ENCODE measurements at regions not wholly inside any gene's neighbourhood (a gene's known extent, or its start where the extent isn't known, plus 50 kb on each side); places are given as distances from the start of the nearest gene placed in this dataset.

DNA sequence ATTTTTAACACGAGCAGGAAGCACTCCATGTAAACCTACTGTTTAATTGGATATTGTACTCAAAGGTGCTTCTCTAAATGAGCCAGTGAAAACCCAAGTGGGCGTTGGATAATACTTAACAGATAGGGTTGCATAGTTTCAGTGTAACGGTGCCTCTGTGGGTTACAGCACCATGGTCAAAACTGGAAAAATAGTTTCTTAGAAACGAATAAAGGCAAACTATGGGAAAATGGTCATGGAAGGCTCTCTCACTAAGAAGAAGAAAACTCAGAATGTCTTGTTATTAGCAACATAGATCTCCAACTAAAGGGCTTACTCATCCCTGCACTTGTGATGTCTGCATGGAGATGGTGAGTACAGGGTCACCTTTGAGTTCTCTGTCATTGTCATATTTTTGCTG, 59.1 kb upstream of the NEDD9 start:
- DNase-seq = no peak

DNA sequence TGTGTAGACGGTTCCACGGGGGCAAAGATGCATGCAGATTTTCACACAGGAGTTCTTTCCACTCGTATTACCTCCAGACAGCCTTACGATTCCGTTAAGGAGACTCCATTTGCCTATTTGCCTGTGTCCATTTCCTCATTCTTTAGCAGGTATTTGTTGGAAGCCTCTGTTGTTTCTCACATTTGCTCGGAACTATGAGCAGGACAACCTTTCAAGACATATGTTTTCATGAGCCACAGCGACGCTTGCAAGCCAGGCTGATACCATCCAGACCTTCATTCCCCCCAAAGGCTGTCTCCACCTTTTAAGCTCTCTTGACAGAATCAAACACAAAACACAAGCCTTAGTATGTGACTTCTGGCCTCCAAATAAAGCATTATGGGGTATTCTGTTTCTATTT, 57.6 kb upstream of the NEDD9 start:
- DNase-seq = no peak

DNA sequence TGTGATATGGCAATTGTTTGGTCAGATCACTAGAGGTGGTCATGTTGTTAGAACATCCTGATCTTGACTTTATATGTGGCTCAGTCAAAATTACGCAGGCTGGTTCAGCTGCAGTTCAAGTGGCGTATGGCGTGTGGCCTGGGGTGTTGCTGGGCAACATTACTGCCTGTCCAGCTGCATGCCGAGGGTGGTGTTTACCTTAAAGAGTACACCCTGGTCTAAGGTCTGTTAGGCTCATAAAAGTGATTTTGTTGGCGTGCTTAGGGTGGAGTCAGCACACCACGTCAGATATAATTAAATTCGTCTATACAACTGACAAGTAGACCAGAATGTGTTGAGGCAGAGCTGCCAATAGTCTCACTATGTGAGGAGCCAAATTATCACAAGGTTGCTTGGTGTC, 55.6 kb upstream of the NEDD9 start:
- peak in 2 of 3 experiments; percentile 60 to 86 for DNase-seq

DNA sequence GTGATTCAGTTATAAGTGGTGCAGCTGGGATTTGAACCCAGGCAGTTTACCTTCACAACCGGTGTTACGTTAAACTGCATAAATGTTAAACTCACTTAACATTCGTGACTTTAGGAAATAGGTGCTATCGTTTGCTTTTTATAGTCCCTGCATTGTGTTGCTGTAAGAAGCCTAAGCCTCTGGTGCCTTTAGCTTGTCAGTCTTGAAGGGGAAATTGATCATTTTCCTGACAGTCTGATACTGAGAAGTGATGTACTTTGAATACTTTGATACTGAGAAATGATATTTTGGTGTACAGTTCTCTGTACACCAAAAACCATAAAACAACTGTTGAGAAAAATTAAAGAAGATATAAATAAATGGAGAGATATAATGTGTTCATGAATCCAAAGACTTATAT, 52.5 kb upstream of the NEDD9 start:
- DNase-seq = no peak

DNA sequence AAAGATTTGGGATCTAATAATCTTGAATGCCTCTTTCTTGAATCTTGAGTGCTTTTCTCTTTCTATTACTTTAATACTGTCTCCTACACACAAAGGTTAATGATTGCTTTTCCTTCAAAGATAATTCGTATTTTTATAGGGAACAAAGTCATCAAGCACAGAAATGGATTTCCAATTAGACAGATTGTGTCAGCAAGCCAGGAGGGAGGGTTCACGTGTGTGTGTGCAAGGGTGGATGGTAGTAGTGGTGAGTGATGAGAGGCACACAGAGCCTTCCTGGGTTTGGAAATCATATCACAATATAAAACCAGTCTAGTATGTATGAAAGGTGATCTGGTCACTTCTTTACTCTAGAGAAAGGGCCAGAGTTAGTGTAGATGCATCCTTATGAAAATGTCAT, 51.2 kb upstream of the NEDD9 start:
- no peak for DNase-seq

DNA sequence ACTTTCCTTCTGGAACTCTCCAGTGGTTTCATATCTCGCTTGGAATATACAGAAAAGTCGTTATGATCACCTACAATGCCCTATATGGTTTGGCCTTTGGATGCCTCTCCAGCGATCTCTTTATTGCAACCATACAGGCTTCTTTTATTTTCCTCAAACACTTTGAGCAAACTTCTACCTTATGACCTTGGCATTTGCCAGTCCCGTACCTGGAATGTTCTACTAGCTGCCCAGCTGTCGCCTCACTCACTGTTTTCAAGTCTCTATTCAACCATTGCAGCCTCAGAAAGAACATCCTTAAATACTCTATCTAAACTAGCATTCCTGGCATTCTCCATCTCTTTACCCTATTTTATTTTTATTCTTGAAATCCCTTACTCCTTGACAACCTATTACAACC, 50.4 kb upstream of the NEDD9 start:
- DNase-seq = no peak
